ENCODE measurements at regions not wholly inside any gene's neighbourhood (a gene's known extent, or its start where the extent isn't known, plus 50 kb on each side); places are given as distances from the start of the nearest gene placed in this dataset.

DNA sequence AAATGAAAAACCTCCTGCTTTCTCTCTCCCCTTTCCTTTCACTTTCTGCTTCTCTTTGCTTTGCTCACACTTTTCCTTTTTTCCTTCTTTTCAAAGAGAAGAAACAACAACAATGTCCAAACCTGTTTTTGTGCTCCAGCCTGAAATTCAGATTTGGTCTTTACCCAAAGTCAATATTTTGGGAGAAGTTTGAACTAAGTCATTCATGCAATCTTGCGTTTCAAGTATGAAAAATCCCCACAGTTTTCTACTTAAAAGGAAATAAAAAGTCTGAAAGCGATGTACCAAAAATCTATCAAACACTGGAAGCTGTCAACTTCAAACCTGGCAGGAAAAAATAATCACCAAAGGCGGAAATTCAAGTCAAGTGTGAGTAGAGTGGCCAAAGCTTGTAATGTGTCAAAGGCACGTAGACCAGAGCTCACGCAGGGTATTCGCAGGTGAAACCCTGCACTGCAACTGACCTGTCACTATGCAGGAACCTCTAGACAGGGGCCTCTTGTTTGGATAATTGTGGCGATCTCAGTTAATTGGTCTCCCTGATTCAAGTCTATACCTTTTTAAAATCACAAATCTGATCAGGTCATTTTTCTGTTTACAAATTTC, 118.8 kb upstream of the GALNT15 start:
- H3K4me3 Mint-ChIP-seq = no peak overlapping the region
- intact Hi-C loops (cut with micrococcal nuclease) = no loop called here
- no peaks in the 10 kb centered on the region for H3K27me3 ChIP-seq (replicated peaks in 1 of 4; ENCODE audit: control extremely low read depth in 1 of 4, control insufficient read depth in 3 of 4, insufficient read depth in 4 of 4, low read length in 3 of 4)
- no peak overlapping the region for H3K27ac ChIP-seq (ENCODE audit: low read length in 2 of 2)
- H3K27me3 Mint-ChIP-seq = peaks cover 12% of the 10 kb centered on the region
- POLR2A ChIA-PET = no interaction called here
- H3K4me1 Mint-ChIP-seq = no peaks in the 10 kb centered on the region
- no peak overlapping the region for H3K27ac Mint-ChIP-seq
- no peaks in the 10 kb centered on the region for H3K9me3 Mint-ChIP-seq (ENCODE audit: insufficient read depth)
- WGBS (ENCODE audit: insufficient coverage) = 65% methylated on average over 6 of the region's 7 CpGs
- no peaks in the 10 kb centered on the region for H3K4me1 ChIP-seq (ENCODE audit: control insufficient read depth in 2 of 2, insufficient read depth in 2 of 2, low read length in 2 of 2)
- DNase-seq (no peak), ATAC-seq (ENCODE audit: low read depth) (no peak)
- no peak for TF ChIP-seq EZH2 (IDR thresholded peaks at IDR 0.05; ENCODE audit: borderline replicate concordance, insufficient read depth, low read depth, low read length, poor library complexity, severe bottlenecking)
- TF ChIP-seq, protein P1, sequence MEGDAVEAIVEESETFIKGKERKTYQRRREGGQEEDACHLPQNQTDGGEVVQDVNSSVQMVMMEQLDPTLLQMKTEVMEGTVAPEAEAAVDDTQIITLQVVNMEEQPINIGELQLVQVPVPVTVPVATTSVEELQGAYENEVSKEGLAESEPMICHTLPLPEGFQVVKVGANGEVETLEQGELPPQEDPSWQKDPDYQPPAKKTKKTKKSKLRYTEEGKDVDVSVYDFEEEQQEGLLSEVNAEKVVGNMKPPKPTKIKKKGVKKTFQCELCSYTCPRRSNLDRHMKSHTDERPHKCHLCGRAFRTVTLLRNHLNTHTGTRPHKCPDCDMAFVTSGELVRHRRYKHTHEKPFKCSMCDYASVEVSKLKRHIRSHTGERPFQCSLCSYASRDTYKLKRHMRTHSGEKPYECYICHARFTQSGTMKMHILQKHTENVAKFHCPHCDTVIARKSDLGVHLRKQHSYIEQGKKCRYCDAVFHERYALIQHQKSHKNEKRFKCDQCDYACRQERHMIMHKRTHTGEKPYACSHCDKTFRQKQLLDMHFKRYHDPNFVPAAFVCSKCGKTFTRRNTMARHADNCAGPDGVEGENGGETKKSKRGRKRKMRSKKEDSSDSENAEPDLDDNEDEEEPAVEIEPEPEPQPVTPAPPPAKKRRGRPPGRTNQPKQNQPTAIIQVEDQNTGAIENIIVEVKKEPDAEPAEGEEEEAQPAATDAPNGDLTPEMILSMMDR (IDR thresholded peaks at IDR 0.05) = no peak
- CTCF ChIA-PET = no interaction called here
- H2AFZ ChIP-seq (ENCODE audit: insufficient read depth, low read depth, low read length, poor library complexity, severe bottlenecking) = no peak overlapping the region
- no peak overlapping the region for H3K9ac ChIP-seq (ENCODE audit: low read length)
- H3K79me2 ChIP-seq (ENCODE audit: control insufficient read depth, insufficient read depth, low read length) = no peaks in the 10 kb centered on the region
- no peaks in the 10 kb centered on the region for H3K9me3 ChIP-seq (ENCODE audit: control extremely low read depth in 1 of 3, control insufficient read depth in 2 of 3, insufficient read depth in 1 of 3, low read length in 2 of 3)
- no peak overlapping the region for H3K4me3 ChIP-seq (ENCODE audit: control extremely low read depth in 1 of 5, extremely low read depth in 1 of 5, insufficient read depth in 1 of 5, low read depth in 2 of 5, low read length in 4 of 5)
- H3K36me3 ChIP-seq (replicated peaks in 1 of 2; ENCODE audit: control extremely low read depth in 1 of 2, control insufficient read depth in 1 of 2, extremely low read depth in 1 of 2, insufficient read depth in 2 of 2, low read length in 1 of 2) = no peaks in the 10 kb centered on the region
- H4K20me1 ChIP-seq (ENCODE audit: control insufficient read depth, insufficient read depth, low read length, poor library complexity, severe bottlenecking) = no peaks in the 10 kb centered on the region
- H3K4me2 ChIP-seq (replicated peaks; ENCODE audit: low read depth, low read length, poor library complexity, severe bottlenecking) = no peak overlapping the region

- intact Hi-C loops (cut with micrococcal nuclease) = no loop called here
- Histone ChIP-seq H2AFZ (ENCODE audit: insufficient read depth, low read depth, low read length, poor library complexity, severe bottlenecking) (no peak overlapping the region), H3K27ac (ENCODE audit: low read length in 2 of 2) (no peak overlapping the region), H4K20me1 (ENCODE audit: control insufficient read depth, insufficient read depth, low read length, poor library complexity, severe bottlenecking) (no peaks in the 10 kb centered on the region), H3K4me1 (ENCODE audit: control insufficient read depth in 2 of 2, insufficient read depth in 2 of 2, low read length in 2 of 2) (no peaks in the 10 kb centered on the region), H3K4me3 (ENCODE audit: control extremely low read depth in 1 of 5, extremely low read depth in 1 of 5, insufficient read depth in 1 of 5, low read depth in 2 of 5, low read length in 4 of 5) (no peak overlapping the region), H3K79me2 (ENCODE audit: control insufficient read depth, insufficient read depth, low read length) (no peaks in the 10 kb centered on the region), H3K9me3 (ENCODE audit: control extremely low read depth in 1 of 3, control insufficient read depth in 2 of 3, insufficient read depth in 1 of 3, low read length in 2 of 3) (no peaks in the 10 kb centered on the region), H3K4me2 (replicated peaks; ENCODE audit: low read depth, low read length, poor library complexity, severe bottlenecking) (no peak overlapping the region), H3K36me3 (replicated peaks in 1 of 2; ENCODE audit: control extremely low read depth in 1 of 2, control insufficient read depth in 1 of 2, extremely low read depth in 1 of 2, insufficient read depth in 2 of 2, low read length in 1 of 2) (no peaks in the 10 kb centered on the region), H3K27me3 (replicated peaks in 1 of 4; ENCODE audit: control extremely low read depth in 1 of 4, control insufficient read depth in 3 of 4, insufficient read depth in 4 of 4, low read length in 3 of 4) (no peaks in the 10 kb centered on the region), H3K9ac (ENCODE audit: low read length) (no peak overlapping the region)
- ATAC-seq (ENCODE audit: low read depth) = no peak
- Mint-ChIP-seq H3K27me3 (peaks cover 16% of the 10 kb centered on the region), H3K9me3 (ENCODE audit: insufficient read depth) (no peaks in the 10 kb centered on the region), H3K4me3 (no peak overlapping the region), H3K27ac (no peak overlapping the region), H3K4me1 (no peaks in the 10 kb centered on the region)
- DNase-seq = no peak
- ChIA-PET POLR2A (no interaction called here), CTCF (no interaction called here)
- TF ChIP-seq EZH2 (IDR thresholded peaks at IDR 0.05; ENCODE audit: borderline replicate concordance, insufficient read depth, low read depth, low read length, poor library complexity, severe bottlenecking) = no peak
- 100% methylated on average over 1 of the region's 2 CpGs for WGBS (ENCODE audit: insufficient coverage)
Measured at GRCh38 chr3:16056217-16056616, 118.3 kb upstream of the GALNT15 start.
